H1 (cell line): ENCODE measurements at regions not wholly inside any gene's neighbourhood (a gene's known extent, or its start where the extent isn't known, plus 50 kb on each side); places are given as distances from the start of the nearest gene placed in this dataset.

Source experiments
- CHD7 ChIP-seq: fragments of 300-600 bp; sonication (generic); IDR thresholded peaks from 2 replicates; pipeline ENCODE4 v1.7.1; 2012; ENCODE audit warnings: low read length, moderate library complexity, mild to moderate bottlenecking, inconsistent platforms; ENCODE audit not compliant: insufficient replicate concordance

GRCh38 chr5:164184158-164184557 is 678.7 kb downstream of the MAT2B start (continued):
- TF ChIP-seq CHD7 = peak; percentile 78
